ENCODE measurements at regions not wholly inside any gene's neighbourhood (a gene's known extent, or its start where the extent isn't known, plus 50 kb on each side); places are given as distances from the start of the nearest gene placed in this dataset.

DNA sequence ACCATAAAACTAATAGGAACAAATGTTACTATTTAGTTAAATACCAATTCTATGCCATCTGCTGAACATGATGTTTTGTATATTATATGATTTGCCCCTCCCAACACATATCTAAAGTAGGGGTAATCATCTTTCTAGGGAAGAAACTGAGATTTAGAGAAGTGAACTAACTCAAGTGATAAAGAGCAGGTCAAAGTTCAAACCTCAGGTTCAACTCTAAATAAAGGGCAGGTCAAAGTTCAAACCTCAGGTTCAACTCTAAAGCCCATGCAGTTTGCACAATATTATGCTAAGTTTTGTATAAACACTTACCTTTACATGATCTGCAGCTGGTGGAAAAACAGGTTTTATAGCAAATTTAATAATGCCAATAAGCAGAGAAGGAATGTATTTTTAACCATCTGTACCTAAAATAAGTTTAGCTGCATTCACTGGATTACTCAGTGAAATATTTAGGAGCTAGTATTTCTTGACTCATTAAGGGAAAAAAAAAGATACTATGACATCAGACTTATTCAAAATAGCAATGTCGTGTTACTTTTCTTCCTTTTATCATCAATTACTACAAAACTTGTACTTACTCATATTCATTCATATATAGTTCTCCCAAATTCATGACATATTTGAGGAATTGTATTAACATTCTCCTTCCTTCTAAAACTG, 1194.3 kb upstream of the CELF2 start:
- TF ChIP-seq, protein P1, sequence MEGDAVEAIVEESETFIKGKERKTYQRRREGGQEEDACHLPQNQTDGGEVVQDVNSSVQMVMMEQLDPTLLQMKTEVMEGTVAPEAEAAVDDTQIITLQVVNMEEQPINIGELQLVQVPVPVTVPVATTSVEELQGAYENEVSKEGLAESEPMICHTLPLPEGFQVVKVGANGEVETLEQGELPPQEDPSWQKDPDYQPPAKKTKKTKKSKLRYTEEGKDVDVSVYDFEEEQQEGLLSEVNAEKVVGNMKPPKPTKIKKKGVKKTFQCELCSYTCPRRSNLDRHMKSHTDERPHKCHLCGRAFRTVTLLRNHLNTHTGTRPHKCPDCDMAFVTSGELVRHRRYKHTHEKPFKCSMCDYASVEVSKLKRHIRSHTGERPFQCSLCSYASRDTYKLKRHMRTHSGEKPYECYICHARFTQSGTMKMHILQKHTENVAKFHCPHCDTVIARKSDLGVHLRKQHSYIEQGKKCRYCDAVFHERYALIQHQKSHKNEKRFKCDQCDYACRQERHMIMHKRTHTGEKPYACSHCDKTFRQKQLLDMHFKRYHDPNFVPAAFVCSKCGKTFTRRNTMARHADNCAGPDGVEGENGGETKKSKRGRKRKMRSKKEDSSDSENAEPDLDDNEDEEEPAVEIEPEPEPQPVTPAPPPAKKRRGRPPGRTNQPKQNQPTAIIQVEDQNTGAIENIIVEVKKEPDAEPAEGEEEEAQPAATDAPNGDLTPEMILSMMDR (IDR thresholded peaks at IDR 0.05; ENCODE audit: insufficient read depth, low read length, poor library complexity, severe bottlenecking) = no peak
- no peak for TF ChIP-seq EZH2phosphoT487 (conservative IDR thresholded peaks at IDR 0.05; ENCODE audit: low read length)
